NT2/D1 (cell line): ENCODE measurements at regions not wholly inside any gene's neighbourhood (a gene's known extent, or its start where the extent isn't known, plus 50 kb on each side); places are given as distances from the start of the nearest gene placed in this dataset.

Experiments used
- DNase-seq: peaks from one replicate; pipeline ENCODE4 v3.0.0-alpha.2; 2011; ENCODE audit warnings: low read depth, low spot score
- H3K27me3 ChIP-seq: 2 replicates; pipeline ENCODE4 v1.6.0; 2011; ENCODE audit warnings: mild to moderate bottlenecking; ENCODE audit not compliant: insufficient read length, insufficient read depth
- H3K36me3 ChIP-seq: 2 replicates; pipeline ENCODE4 v1.6.1; 2011; ENCODE audit warnings: mild to moderate bottlenecking, low read length, mixed read lengths; ENCODE audit not compliant: insufficient read depth, insufficient read length
- H3K4me1 ChIP-seq: 2 replicates; pipeline ENCODE4 v1.5.1; 2011; ENCODE audit not compliant: insufficient read depth, insufficient read length
- H3K4me3 ChIP-seq: 2 replicates; pipeline ENCODE4 v1.5.1; 2011; ENCODE audit warnings: low read depth; ENCODE audit not compliant: insufficient read length
- H3K9ac ChIP-seq: 2 replicates; pipeline ENCODE4 v1.6.0; 2011; ENCODE audit warnings: low read depth; ENCODE audit not compliant: insufficient read length
- H3K9me3 ChIP-seq: 2 replicates; pipeline ENCODE4 v1.5.1; 2011; ENCODE audit warnings: mild to moderate bottlenecking, low read length; ENCODE audit not compliant: insufficient read depth
- SUZ12 ChIP-seq: IDR thresholded peaks from 2 replicates; pipeline ENCODE4 v1.6.1; 2011; ENCODE audit not compliant: insufficient read length, insufficient read depth; ENCODE audit errors: extremely low read depth
- YY1 ChIP-seq: IDR thresholded peaks from 2 replicates; pipeline ENCODE4 v1.6.1; 2011; ENCODE audit not compliant: insufficient read length, insufficient read depth
- ZNF274 ChIP-seq: IDR thresholded peaks from 2 replicates; pipeline ENCODE4 v1.6.1; 2011; ENCODE audit warnings: mild to moderate bottlenecking, low read depth, low read length

- Histone ChIP-seq H3K9ac (no peak overlapping the region), H3K4me3 (no peak overlapping the region), H3K27me3 (no peaks in the 10 kb centered on the region), H3K9me3 (no peaks in the 10 kb centered on the region; the same call in 1 of the 2 replicates), H3K36me3 (no peaks in the 10 kb centered on the region), H3K4me1 (no peaks in the 10 kb centered on the region)
- no peak for DNase-seq
- no peak for TF ChIP-seq SUZ12
- TF ChIP-seq ZNF274: no peak
- no peak for TF ChIP-seq YY1
Observed at GRCh38 chr3:80099559-80100066, 331.8 kb upstream of the ROBO1 start.

- no peak for DNase-seq
- no peaks in the 10 kb centered on the region for H3K36me3 ChIP-seq
- H3K9ac ChIP-seq: no peak overlapping the region
- no peaks in the 10 kb centered on the region for H3K9me3 ChIP-seq
- H3K4me1 ChIP-seq: no peaks in the 10 kb centered on the region
- H3K27me3 ChIP-seq: no peaks in the 10 kb centered on the region
- TF ChIP-seq ZNF274 (no peak), SUZ12 (no peak), YY1 (no peak)
- H3K4me3 ChIP-seq: no peak overlapping the region
Observed at GRCh38 chr3:80097674-80098073, 329.9 kb upstream of the ROBO1 start.

- Histone ChIP-seq H3K27me3 (no peaks in the 10 kb centered on the region), H3K4me3 (no peak overlapping the region), H3K9me3 (no peaks in the 10 kb centered on the region), H3K36me3 (no peaks in the 10 kb centered on the region), H3K4me1 (no peaks in the 10 kb centered on the region), H3K9ac (no peak overlapping the region)
- TF ChIP-seq YY1 (no peak), SUZ12 (no peak), ZNF274 (no peak)
- DNase-seq: no peak
Observed at GRCh38 chr3:80096909-80097308, 329.1 kb upstream of the ROBO1 start.

- Histone ChIP-seq H3K9me3 (no peaks in the 10 kb centered on the region), H3K4me1 (no peaks in the 10 kb centered on the region), H3K36me3 (no peaks in the 10 kb centered on the region), H3K4me3 (no peak overlapping the region), H3K27me3 (no peaks in the 10 kb centered on the region), H3K9ac (no peak overlapping the region)
- no peak for TF ChIP-seq ZNF274
- no peak for TF ChIP-seq YY1
- TF ChIP-seq SUZ12: no peak
- no peak for DNase-seq
Observed at GRCh38 chr3:80094589-80094988, 326.8 kb upstream of the ROBO1 start.

- no peak for DNase-seq
- H3K4me1 ChIP-seq: no peaks in the 10 kb centered on the region
- H3K27me3 ChIP-seq: no peaks in the 10 kb centered on the region
- no peak overlapping the region for H3K9ac ChIP-seq
- H3K4me3 ChIP-seq: no peak overlapping the region
- H3K9me3 ChIP-seq: no peaks in the 10 kb centered on the region
- no peak for TF ChIP-seq YY1
- no peak for TF ChIP-seq ZNF274
- no peak for TF ChIP-seq SUZ12
- H3K36me3 ChIP-seq: no peaks in the 10 kb centered on the region
Observed at GRCh38 chr3:80087767-80088166, 320.0 kb upstream of the ROBO1 start.

GRCh38 chr3:80086426-80086825 is 318.6 kb upstream of the ROBO1 start:
- Histone ChIP-seq H3K4me3 (no peak overlapping the region), H3K36me3 (no peaks in the 10 kb centered on the region), H3K4me1 (no peaks in the 10 kb centered on the region), H3K27me3 (no peaks in the 10 kb centered on the region), H3K9me3 (no peaks in the 10 kb centered on the region), H3K9ac (no peak overlapping the region)
- no peak for DNase-seq
- TF ChIP-seq YY1 (no peak), SUZ12 (no peak), ZNF274 (no peak)

- Histone ChIP-seq H3K4me3 (no peak overlapping the region), H3K36me3 (no peaks in the 10 kb centered on the region), H3K4me1 (no peaks in the 10 kb centered on the region), H3K9ac (no peak overlapping the region), H3K27me3 (no peaks in the 10 kb centered on the region), H3K9me3 (no peaks in the 10 kb centered on the region)
- no peak for DNase-seq
- no peak for TF ChIP-seq ZNF274
- TF ChIP-seq SUZ12: no peak
- TF ChIP-seq YY1: no peak
Observed at GRCh38 chr3:80079886-80080285, 312.1 kb upstream of the ROBO1 start.

GRCh38 chr3:80068459-80068858 is 300.7 kb upstream of the ROBO1 start:
- no peaks in the 10 kb centered on the region for H3K36me3 ChIP-seq
- no peak overlapping the region for H3K9ac ChIP-seq
- no peaks in the 10 kb centered on the region for H3K27me3 ChIP-seq
- TF ChIP-seq SUZ12: no peak
- no peak for TF ChIP-seq ZNF274
- no peak for TF ChIP-seq YY1
- no peak overlapping the region for H3K4me3 ChIP-seq
- no peak for DNase-seq
- no peaks in the 10 kb centered on the region for H3K4me1 ChIP-seq
- H3K9me3 ChIP-seq: no peaks in the 10 kb centered on the region
